ENCODE measurements at regions not wholly inside any gene's neighbourhood (a gene's known extent, or its start where the extent isn't known, plus 50 kb on each side); places are given as distances from the start of the nearest gene placed in this dataset.

- Histone ChIP-seq H3K4me3 (ENCODE audit: low read depth in 1 of 2, low read length in 1 of 2) (no peak overlapping the region), H3K36me3 (no peaks in the 10 kb centered on the region), H3K4me1 (ENCODE audit: control insufficient read depth in 1 of 2, insufficient read depth in 1 of 2, low read depth in 1 of 2, low read length in 1 of 2) (no peaks in the 10 kb centered on the region), H3K9me3 (no peaks in the 10 kb centered on the region), H3K27me3 (no peaks in the 10 kb centered on the region), H3K27ac (no peak overlapping the region)
- TF ChIP-seq CTCF (IDR thresholded peaks at IDR 0.05): no peak
Measured at GRCh38 chr3:89570465-89570864, 463.0 kb downstream of the EPHA3 start.

GRCh38 chr3:89571298-89571697 lies 463.9 kb downstream of the EPHA3 start:
- no peaks in the 10 kb centered on the region for H3K9me3 ChIP-seq
- no peak overlapping the region for H3K4me3 ChIP-seq (ENCODE audit: low read depth in 1 of 2, low read length in 1 of 2)
- no peak for TF ChIP-seq CTCF (IDR thresholded peaks at IDR 0.05)
- no peak overlapping the region for H3K27ac ChIP-seq
- no peaks in the 10 kb centered on the region for H3K4me1 ChIP-seq (ENCODE audit: control insufficient read depth in 1 of 2, insufficient read depth in 1 of 2, low read depth in 1 of 2, low read length in 1 of 2)
- H3K27me3 ChIP-seq: no peaks in the 10 kb centered on the region
- H3K36me3 ChIP-seq: no peaks in the 10 kb centered on the region

GRCh38 chr3:89571707-89572106 lies 464.3 kb downstream of the EPHA3 start:
- Histone ChIP-seq H3K9me3 (no peaks in the 10 kb centered on the region), H3K27me3 (no peaks in the 10 kb centered on the region), H3K36me3 (no peaks in the 10 kb centered on the region), H3K27ac (no peak overlapping the region), H3K4me3 (ENCODE audit: low read depth in 1 of 2, low read length in 1 of 2) (no peak overlapping the region), H3K4me1 (ENCODE audit: control insufficient read depth in 1 of 2, insufficient read depth in 1 of 2, low read depth in 1 of 2, low read length in 1 of 2) (no peaks in the 10 kb centered on the region)
- no peak for TF ChIP-seq CTCF (IDR thresholded peaks at IDR 0.05)

GRCh38 chr3:89572261-89572660 lies 464.8 kb downstream of the EPHA3 start:
- no peak overlapping the region for H3K27ac ChIP-seq
- no peak overlapping the region for H3K4me3 ChIP-seq (ENCODE audit: low read depth in 1 of 2, low read length in 1 of 2)
- H3K4me1 ChIP-seq (ENCODE audit: control insufficient read depth in 1 of 2, insufficient read depth in 1 of 2, low read depth in 1 of 2, low read length in 1 of 2): no peaks in the 10 kb centered on the region
- no peaks in the 10 kb centered on the region for H3K36me3 ChIP-seq
- no peak for TF ChIP-seq CTCF (IDR thresholded peaks at IDR 0.05)
- H3K27me3 ChIP-seq: no peaks in the 10 kb centered on the region
- H3K9me3 ChIP-seq: no peaks in the 10 kb centered on the region

GRCh38 chr3:89576417-89576816 lies 469.0 kb downstream of the EPHA3 start:
- no peaks in the 10 kb centered on the region for H3K27me3 ChIP-seq
- H3K4me1 ChIP-seq (ENCODE audit: control insufficient read depth in 1 of 2, insufficient read depth in 1 of 2, low read depth in 1 of 2, low read length in 1 of 2): no peaks in the 10 kb centered on the region
- H3K27ac ChIP-seq: no peak overlapping the region
- no peak for TF ChIP-seq CTCF (IDR thresholded peaks at IDR 0.05)
- no peak overlapping the region for H3K4me3 ChIP-seq (ENCODE audit: low read depth in 1 of 2, low read length in 1 of 2)
- no peaks in the 10 kb centered on the region for H3K36me3 ChIP-seq
- H3K9me3 ChIP-seq: no peaks in the 10 kb centered on the region
